Mesenchymal stem cell (in vitro differentiated cells and primary cell): ENCODE measurements at regions not wholly inside any gene's neighbourhood (a gene's known extent, or its start where the extent isn't known, plus 50 kb on each side); places are given as distances from the start of the nearest gene placed in this dataset.

Experiments used
- DNase-seq: peaks from one replicate; pipeline ENCODE4 v3.0.0-alpha.2; 2013
- H2AFZ ChIP-seq: one replicate; pipeline ENCODE4 v1.6.1; 2013; ENCODE audit warnings: low read depth, mild to moderate bottlenecking, control low read depth, inconsistent platforms, low read length, moderate library complexity
- H2AK5ac ChIP-seq: 2 replicates; pipeline ENCODE4 v1.6.1; 2013; ENCODE audit warnings: low read length, moderate library complexity, mild to moderate bottlenecking, inconsistent platforms; ENCODE audit not compliant: severe bottlenecking
- H2BK120ac ChIP-seq: one replicate; pipeline ENCODE4 v1.6.1; 2013; ENCODE audit warnings: low read depth, mild to moderate bottlenecking, inconsistent platforms, low read length, moderate library complexity
- H2BK12ac ChIP-seq, 2 experiments: one replicate each; pipeline ENCODE4 v1.6.1; 2013; ENCODE audit warnings: inconsistent platforms in 2 of 2, low read length in 2 of 2, mild to moderate bottlenecking in 2 of 2, moderate library complexity in 2 of 2, control low read depth in 1 of 2
- H2BK15ac ChIP-seq: one replicate; pipeline ENCODE4 v1.6.1; 2013; ENCODE audit warnings: mild to moderate bottlenecking, low read depth, inconsistent platforms; ENCODE audit not compliant: poor library complexity, severe bottlenecking
- H2BK5ac ChIP-seq: 2 replicates; pipeline ENCODE4 v1.6.1; 2013; ENCODE audit warnings: low read depth, mild to moderate bottlenecking, low read length, control low read depth, inconsistent platforms; ENCODE audit not compliant: poor library complexity, severe bottlenecking
- H3K14ac ChIP-seq, 2 experiments: one replicate each; pipeline ENCODE4 v1.6.1; 2013; ENCODE audit warnings: inconsistent platforms in 2 of 2, low read length in 2 of 2, control low read depth in 1 of 2, mild to moderate bottlenecking in 1 of 2, moderate library complexity in 1 of 2
- H3K18ac ChIP-seq, 2 experiments: one replicate each; pipeline ENCODE4 v1.6.1; 2013; ENCODE audit warnings: inconsistent platforms in 2 of 2, low read length in 2 of 2, control low read depth in 1 of 2, low read depth in 1 of 2, mild to moderate bottlenecking in 1 of 2
- H3K23ac ChIP-seq, 2 experiments: one replicate each; pipeline ENCODE4 v1.6.1; 2013; ENCODE audit warnings: inconsistent platforms in 2 of 2, low read length in 2 of 2, mild to moderate bottlenecking in 2 of 2, moderate library complexity in 2 of 2, control low read depth in 1 of 2
- H3K27ac ChIP-seq: 2 replicates; pipeline ENCODE4 v1.5.1; 2013; ENCODE audit warnings: mild to moderate bottlenecking, moderate library complexity, low read length, control low read depth, inconsistent platforms; ENCODE audit not compliant: poor library complexity, severe bottlenecking
- H3K27me3 ChIP-seq, 2 experiments: 2 replicates each; pipeline versions ENCODE4 v1.6.1 to v1.7.0; 2013; ENCODE audit warnings: low read length in 2 of 2, mild to moderate bottlenecking in 2 of 2, moderate library complexity in 2 of 2, control low read depth in 1 of 2, inconsistent platforms in 1 of 2; ENCODE audit not compliant: control insufficient read depth in 1 of 2, insufficient read depth in 1 of 2
- H3K36me3 ChIP-seq, 2 experiments: 2 replicates each; pipeline versions ENCODE4 v1.6.1 to v1.7.0; 2013; ENCODE audit warnings: low read length in 2 of 2, control low read depth in 1 of 2, inconsistent platforms in 1 of 2, low read depth in 1 of 2, mild to moderate bottlenecking in 1 of 2; ENCODE audit not compliant: insufficient read depth in 2 of 2, control insufficient read depth in 1 of 2
- H3K4ac ChIP-seq, 2 experiments: one replicate each; pipeline ENCODE4 v1.6.1; 2013; ENCODE audit warnings: inconsistent platforms in 2 of 2, low read length in 2 of 2, mild to moderate bottlenecking in 2 of 2, moderate library complexity in 2 of 2, control low read depth in 1 of 2, low read depth in 1 of 2
- H3K4me1 ChIP-seq: 2 replicates; pipeline ENCODE4 v1.6.1; 2013; ENCODE audit warnings: low read depth, low read length, control low read depth; ENCODE audit not compliant: control insufficient read depth, insufficient read depth
- H3K4me2 ChIP-seq: 2 replicates; pipeline ENCODE4 v1.6.1; 2013; ENCODE audit warnings: low read length, mild to moderate bottlenecking, inconsistent platforms; ENCODE audit not compliant: poor library complexity, severe bottlenecking
- H3K4me3 ChIP-seq, 2 experiments: 2 replicates each; pipeline versions ENCODE4 v1.5.1 to v1.7.0; 2013; ENCODE audit warnings: low read length in 2 of 2, mild to moderate bottlenecking in 2 of 2, control low read depth in 1 of 2, low read depth in 1 of 2; ENCODE audit not compliant: insufficient read depth in 1 of 2
- H3K79me1 ChIP-seq: replicated peaks from 2 replicates; pipeline ENCODE4 v1.6.1; 2013; ENCODE audit warnings: mild to moderate bottlenecking, control low read depth, low read length, inconsistent platforms; ENCODE audit not compliant: poor library complexity, severe bottlenecking
- H3K9ac ChIP-seq: 2 replicates; pipeline ENCODE4 v1.7.0; 2013; ENCODE audit warnings: mild to moderate bottlenecking, low read length, moderate library complexity
- H3K9me3 ChIP-seq: 2 replicates; pipeline ENCODE4 v1.7.0; 2013; ENCODE audit warnings: mild to moderate bottlenecking, low read length; ENCODE audit not compliant: control insufficient read depth
- H4K8ac ChIP-seq: one replicate; pipeline ENCODE4 v1.6.1; 2013; ENCODE audit warnings: inconsistent platforms, mild to moderate bottlenecking, low read length, moderate library complexity
- H4K91ac ChIP-seq: one replicate; pipeline ENCODE4 v1.6.1; 2013; ENCODE audit warnings: mild to moderate bottlenecking, low read length, inconsistent platforms
- WGBS: methylation state at CpG from one replicate; pipeline ENCODE4 v1.1.7; 2013; ENCODE audit warnings: mixed read lengths; 5-methylcytosine and 5-hydroxymethylcytosine counted together

GRCh38 chr2:196513796-196514526 lies 125.6 kb upstream of the CCDC150 start:
- Histone ChIP-seq H3K36me3 (no peaks in the 10 kb centered on the region), H3K14ac (no peak overlapping the region), H2BK12ac (no peak overlapping the region), H2BK15ac (no peak overlapping the region), H3K18ac (no peak overlapping the region), H2BK120ac (no peak overlapping the region), H2BK5ac (no peak overlapping the region), H4K8ac (no peak overlapping the region), H4K91ac (no peak overlapping the region), H3K4me1 (peaks cover 2% of the 10 kb centered on the region), H3K4me2 (no peak overlapping the region), H2AFZ (no peak overlapping the region), H3K79me1 (no peaks in the 10 kb centered on the region), H3K23ac (no peak overlapping the region), H3K27ac (no peak overlapping the region), H3K9ac (no peak overlapping the region), H2AK5ac (no peak overlapping the region), H3K9me3 (no peaks in the 10 kb centered on the region), H3K4me3 (no peak overlapping the region), H3K27me3 (no peaks in the 10 kb centered on the region), H3K4ac (no peak overlapping the region)
- no peak for DNase-seq
- 84% methylated on average over 11 of the region's 11 CpGs for WGBS

- Histone ChIP-seq H2BK5ac (no peak overlapping the region), H4K91ac (no peak overlapping the region)
These were observed 124.9 kb upstream of the CCDC150 start for GRCh38 chr2:196514641-196515040.

GRCh38 chr2:196515051-196515450 lies 124.5 kb upstream of the CCDC150 start:
- no peak for DNase-seq
- 92% methylated on average over 11 of the region's 11 CpGs for WGBS
- Histone ChIP-seq H3K14ac (peak overlapping the region in 1 of 2 experiments; percentile 44), H2BK5ac (no peak overlapping the region), H4K91ac (no peak overlapping the region), H3K4me2 (no peak overlapping the region), H3K4ac (no peak overlapping the region), H4K8ac (no peak overlapping the region), H3K36me3 (no peaks in the 10 kb centered on the region), H3K4me3 (no peak overlapping the region), H3K27ac (no peak overlapping the region), H3K27me3 (no peaks in the 10 kb centered on the region), H3K9me3 (no peaks in the 10 kb centered on the region), H2AK5ac (no peak overlapping the region), H3K23ac (no peak overlapping the region), H2BK120ac (no peak overlapping the region), H2AFZ (no peak overlapping the region), H2BK15ac (no peak overlapping the region), H3K4me1 (peaks cover 2% of the 10 kb centered on the region), H2BK12ac (no peak overlapping the region), H3K79me1 (no peaks in the 10 kb centered on the region), H3K18ac (no peak overlapping the region), H3K9ac (no peak overlapping the region)

More at GRCh38 chr2:196514641-196515040, 124.9 kb upstream of the CCDC150 start:
- Histone ChIP-seq H3K79me1 (no peaks in the 10 kb centered on the region), H3K4me1 (peaks cover 2% of the 10 kb centered on the region), H3K9ac (no peak overlapping the region), H2AK5ac (no peak overlapping the region), H2BK12ac (no peak overlapping the region), H3K23ac (no peak overlapping the region), H3K27me3 (no peaks in the 10 kb centered on the region), H3K4me2 (no peak overlapping the region), H3K4me3 (no peak overlapping the region), H4K8ac (no peak overlapping the region), H3K27ac (no peak overlapping the region), H3K36me3 (no peaks in the 10 kb centered on the region), H2AFZ (no peak overlapping the region), H2BK120ac (no peak overlapping the region), H3K18ac (no peak overlapping the region), H2BK15ac (no peak overlapping the region), H3K14ac (no peak overlapping the region), H3K4ac (no peak overlapping the region), H3K9me3 (no peaks in the 10 kb centered on the region)
- no peak for DNase-seq
- 88% methylated on average over 5 of the region's 5 CpGs for WGBS

- Histone ChIP-seq H3K36me3 (no peaks in the 10 kb centered on the region), H3K18ac (no peak overlapping the region), H2BK12ac (no peak overlapping the region), H3K4me3 (no peak overlapping the region), H2BK5ac (no peak overlapping the region), H2AFZ (no peak overlapping the region), H4K91ac (no peak overlapping the region), H4K8ac (no peak overlapping the region), H3K14ac (no peak overlapping the region), H3K23ac (no peak overlapping the region), H3K9me3 (no peaks in the 10 kb centered on the region), H3K27me3 (no peaks in the 10 kb centered on the region), H2BK120ac (no peak overlapping the region), H3K4me2 (no peak overlapping the region), H2AK5ac (no peak overlapping the region), H2BK15ac (no peak overlapping the region), H3K4ac (no peak overlapping the region), H3K4me1 (peaks cover 2% of the 10 kb centered on the region), H3K9ac (no peak overlapping the region), H3K27ac (no peak overlapping the region), H3K79me1 (no peaks in the 10 kb centered on the region)
- no peak for DNase-seq
- WGBS = no CpG with 5 or more reads among the region's 2 CpGs
These were observed 123.9 kb upstream of the CCDC150 start for GRCh38 chr2:196515608-196516007.
